ELR (cell line): ENCODE measurements at regions not wholly inside any gene's neighbourhood (a gene's known extent, or its start where the extent isn't known, plus 50 kb on each side); places are given as distances from the start of the nearest gene placed in this dataset.

ENCODE experiments used
- DNase-seq: peaks from one replicate; pipeline ENCODE4 v3.0.0-alpha.2; 2015; ENCODE audit warnings: low read depth

GRCh38 chr16:86365513-86366273 is 144.6 kb upstream of the FOXF1 start:
- DNase-seq = no peak

- DNase-seq = no peak
Observed at GRCh38 chr16:86366481-86366880, 143.8 kb upstream of the FOXF1 start.

DNA sequence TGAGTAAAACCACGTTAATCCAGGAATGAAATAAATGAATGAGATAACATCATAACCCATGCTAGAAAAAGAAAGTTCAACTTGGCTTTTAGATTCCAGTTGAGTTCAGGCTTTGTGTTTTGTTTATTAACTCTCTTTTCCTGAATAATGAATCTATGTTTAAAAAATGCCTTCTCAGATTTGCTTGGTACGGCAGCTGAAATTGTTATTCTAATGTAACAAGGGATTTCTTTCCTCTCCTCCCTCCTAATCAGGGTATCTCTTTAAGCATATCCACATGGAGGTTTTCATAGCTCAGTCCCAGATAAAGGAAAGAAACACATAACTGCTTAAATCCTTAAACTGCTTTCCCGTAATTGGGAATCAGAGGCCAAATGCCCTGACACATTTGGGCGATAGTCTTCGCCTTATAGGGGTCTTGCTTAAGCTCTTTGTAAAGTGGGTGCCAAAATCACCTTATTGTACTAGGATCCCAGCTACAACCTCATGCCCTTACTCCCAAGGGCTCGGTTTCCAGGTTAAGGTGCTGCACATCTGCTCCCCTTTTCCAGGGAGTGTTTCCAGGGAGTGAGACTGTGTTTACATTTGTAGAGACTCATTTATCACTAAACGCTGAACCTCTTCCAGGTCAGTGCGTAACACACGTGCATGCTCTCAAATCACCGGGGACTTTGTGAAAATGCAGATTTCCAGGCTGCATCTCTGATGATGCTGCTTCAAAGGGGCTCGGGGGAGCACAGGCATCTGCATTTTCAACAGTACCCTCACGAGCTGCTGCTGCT is 142.8 kb upstream of the FOXF1 start:
- DNase-seq = no peak

DNA sequence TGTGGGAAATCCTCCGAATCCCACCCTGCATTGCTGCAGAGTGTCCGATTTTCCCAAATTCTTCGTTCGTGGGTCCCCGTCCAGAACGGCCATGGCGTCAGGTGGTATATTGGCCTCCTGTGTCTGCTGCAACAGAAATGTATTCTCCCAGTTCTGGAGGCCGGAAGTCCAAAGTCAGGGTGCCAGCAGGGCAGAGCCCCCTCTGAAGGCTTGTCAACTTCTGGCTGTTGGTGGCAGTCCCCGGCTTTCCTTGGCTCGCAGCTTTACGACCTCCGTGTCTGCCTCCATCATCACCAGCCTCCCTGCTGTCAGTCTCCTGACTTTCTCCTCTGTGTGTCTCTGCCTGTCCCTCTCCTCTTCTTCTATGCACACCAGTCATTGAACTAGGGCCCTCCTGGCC is 142.1 kb upstream of the FOXF1 start:
- no peak for DNase-seq

DNA sequence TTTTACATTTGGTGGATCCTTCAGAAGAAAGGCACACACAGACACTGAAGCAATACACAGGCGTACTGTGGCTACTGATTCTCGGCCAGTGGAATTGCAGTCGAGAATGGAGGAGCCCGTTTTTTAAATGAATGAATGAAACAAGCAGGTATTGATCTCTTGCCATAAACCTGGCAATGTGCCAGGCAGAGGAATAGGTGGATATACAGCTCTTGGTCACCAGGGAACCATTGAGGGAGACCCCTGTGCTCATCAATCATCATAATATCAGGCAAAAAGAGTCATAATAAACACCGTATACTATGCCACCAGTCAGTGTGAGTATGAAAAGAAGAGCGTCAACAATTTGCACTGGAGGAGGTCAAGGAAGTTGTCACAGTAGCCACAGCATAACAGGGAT is 140.3 kb upstream of the FOXF1 start:
- no peak for DNase-seq

DNA sequence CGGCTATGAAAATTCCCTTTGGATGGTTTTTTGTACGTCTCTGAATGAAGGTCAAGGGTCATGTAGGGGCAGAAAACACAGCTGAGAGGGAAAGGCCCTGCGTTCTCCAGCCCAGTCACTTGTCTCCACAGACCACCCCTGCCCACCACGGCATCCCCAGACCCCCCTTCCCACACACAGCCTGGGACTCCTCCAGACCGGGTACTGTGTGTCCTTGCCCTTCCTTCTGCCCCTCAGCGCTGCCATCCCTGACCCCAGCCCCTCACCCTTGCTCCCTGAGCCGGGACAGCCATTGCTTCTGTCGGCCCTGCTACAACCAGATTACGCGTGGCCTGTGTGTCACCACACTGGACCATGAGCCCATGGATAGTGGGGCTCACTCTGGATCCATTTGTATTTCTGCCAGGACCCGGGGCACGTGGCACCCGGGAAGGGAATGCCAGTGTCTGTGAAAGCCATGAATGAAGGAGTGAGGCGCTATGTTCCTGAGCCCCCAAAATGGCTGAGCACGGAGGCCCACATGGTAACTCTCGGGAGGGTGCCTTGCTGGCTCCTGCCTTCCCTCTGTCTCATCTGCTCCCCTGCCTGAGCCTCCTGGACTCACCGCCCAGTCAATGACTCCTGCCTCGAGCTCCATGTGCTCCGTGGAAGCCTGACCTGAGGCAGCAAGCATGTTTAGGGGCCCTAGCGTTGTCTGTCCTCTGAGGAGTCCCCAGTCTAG is 139.1 kb upstream of the FOXF1 start:
- no peak for DNase-seq

DNA sequence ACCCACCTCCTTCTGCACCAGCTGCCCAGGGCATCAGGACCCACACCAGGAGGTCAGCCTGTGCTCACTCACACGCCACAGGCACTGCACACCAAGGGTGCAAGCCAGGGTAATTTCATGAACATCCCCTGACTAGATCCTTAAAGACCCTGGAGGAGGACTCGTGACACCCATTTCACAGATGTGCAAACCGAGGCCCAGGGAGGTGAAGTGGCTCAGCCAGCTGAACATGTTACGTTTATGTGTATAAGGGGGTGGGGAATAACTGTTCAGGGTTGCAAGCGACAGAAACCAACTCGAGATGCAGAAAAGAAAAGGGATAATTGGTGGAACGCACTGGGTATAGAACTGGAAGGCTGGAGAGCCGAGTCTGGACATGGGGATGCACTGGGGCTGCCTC is 138.1 kb upstream of the FOXF1 start:
- DNase-seq = no peak

DNA sequence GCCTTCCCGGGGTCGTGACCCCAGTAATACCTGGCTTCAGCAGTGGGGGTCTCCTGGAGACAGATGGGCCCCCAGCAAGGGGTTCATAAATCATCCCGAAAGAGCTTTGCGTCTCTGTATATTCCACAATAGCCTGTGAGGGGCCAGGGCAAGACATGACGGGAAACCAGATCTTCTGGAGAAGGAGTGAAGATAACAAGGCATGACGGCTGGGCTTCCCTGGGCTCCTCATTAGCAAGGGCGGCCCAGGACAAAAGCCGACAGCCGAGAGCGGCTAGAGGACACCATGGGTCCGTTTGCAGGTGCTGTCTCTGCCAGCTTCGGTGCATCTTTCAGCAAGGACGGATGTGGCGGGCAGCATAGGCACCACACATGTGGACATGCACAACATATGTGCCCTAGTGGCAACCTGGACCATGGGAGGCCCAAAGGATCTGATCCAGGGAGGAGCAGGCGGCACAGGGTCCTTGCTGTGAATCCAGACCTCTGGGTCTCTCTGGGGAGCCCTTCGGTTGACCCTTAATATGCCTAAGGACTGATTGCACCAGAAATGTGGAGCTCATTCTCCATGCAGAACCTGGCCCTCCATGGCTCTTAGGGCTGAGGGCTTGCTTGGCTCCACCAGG is 136.9 kb upstream of the FOXF1 start:
- DNase-seq = no peak

DNA sequence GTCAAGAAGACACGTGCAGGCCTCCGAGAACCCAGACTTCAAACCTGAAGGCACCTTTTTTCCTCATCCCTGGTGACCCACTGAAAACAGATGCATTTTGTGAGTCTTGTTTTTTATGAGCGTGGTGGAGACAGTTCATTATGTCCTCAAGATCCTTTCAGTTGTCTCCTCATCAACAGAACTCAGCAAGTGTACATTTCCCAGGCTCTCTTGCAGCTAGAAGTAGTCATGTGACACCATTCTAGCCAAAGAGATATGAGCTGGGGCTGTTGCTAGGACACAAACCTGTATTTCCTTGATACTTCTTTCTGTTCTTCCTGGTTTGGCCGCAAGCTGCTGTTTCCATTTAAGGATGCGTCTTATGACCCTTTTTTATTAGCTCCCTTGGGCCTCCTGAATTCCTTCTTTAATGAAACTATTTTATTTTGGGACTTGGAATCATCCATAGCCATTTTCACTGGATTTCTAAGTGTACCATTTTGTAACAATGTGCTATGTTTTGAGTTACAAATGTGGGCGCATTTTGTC is 135.7 kb upstream of the FOXF1 start:
- DNase-seq = no peak

- peak; percentile 95 for DNase-seq
Observed at GRCh38 chr16:86375364-86375763, 135.0 kb upstream of the FOXF1 start.

DNA sequence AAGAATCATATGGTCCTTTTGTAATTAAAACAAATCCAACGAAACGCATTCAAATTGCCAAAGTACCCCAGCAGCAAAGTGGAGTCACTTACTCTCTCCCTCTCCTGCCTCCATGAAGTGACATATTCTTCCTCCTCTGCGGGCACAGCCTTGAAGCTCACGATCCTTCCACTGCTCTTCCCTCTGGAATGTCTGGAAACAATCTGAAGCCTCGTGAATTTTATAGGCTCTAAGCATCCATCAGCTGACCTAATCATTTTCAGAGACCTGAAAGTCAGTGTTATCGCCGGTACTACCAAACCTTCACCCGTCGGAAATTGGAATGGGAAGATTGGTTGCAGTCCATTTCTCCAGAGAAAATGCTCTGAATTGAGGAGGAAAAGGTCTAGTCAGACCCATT is 134.5 kb upstream of the FOXF1 start:
- DNase-seq = peak; percentile 53

DNA sequence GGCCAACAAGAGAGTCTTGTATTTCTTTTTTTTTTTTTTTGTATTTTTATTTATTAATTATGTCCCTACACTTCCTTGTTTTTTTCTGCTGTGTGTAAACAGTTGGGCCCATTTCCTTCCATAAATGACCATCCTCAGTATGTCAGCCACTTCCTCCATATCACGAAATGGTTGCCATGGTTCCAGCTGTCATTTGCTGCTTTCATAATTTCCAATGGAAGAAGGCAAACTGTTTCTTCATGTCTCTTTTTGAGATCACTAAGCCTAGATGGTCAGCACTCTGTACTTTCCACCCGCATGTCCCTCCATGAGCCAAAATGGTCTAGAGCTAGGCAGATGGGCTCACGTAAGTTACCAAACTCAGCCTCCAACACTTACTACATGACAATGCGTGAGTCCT is 133.5 kb upstream of the FOXF1 start:
- no peak for DNase-seq

DNA sequence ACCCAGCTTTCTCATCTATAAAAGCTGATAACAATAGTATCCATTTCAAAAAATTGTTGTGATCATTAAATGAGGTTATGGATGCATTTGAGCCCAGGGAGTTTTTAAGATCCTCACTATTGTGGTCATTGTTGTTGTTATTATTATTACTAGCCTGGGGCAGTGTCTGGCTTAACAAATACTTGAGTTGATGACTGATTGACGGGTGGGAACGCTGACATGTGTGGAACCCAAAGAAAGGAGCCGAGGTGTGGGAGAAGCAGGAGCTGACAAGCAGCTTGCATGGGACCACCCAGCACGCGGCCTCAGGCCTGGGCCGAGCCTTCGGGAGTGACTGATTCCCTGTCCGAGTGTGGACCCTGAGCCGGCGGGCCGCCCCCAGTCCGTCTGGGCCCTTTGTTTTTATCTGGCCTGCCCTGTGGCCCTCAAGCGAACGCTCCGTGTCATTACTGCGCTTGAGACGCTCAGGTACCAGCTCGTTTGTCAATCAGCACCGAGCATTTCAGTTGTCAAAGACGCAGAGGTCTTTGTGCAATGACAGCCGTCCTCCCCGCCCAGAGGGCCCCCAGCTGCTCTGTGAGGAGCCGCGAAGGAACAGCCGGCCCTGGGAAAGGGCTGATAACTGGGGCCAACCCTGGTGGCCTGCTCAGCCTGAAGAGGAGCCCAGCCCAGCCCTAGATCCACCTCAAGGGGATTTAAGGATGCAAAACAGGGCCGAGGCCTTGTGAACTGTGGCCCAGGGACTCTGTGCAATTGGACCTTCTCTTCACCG is 132.9 kb upstream of the FOXF1 start:
- no peak for DNase-seq

DNA sequence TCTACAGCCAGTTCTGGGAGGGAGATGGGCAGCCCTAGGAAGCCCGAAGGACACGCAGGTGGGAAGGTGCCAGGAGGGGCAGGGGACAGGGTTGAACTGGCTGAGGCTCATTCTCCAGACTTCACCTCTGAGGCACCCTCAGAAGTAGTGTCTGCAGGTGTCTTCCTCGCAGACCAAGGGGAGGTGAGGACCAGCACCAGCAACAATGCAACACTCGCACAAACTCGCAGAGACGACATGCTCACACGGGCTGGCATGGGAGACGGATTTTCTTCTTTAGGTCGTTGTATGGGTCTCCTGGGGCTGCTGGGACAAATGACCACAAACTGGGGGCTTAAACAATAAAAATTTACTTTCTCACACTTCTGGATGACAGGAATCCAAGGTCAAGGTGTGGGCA is 132.2 kb upstream of the FOXF1 start:
- no peak for DNase-seq

- DNase-seq = no peak
Observed at GRCh38 chr16:86378831-86379504, 131.4 kb upstream of the FOXF1 start.

DNA sequence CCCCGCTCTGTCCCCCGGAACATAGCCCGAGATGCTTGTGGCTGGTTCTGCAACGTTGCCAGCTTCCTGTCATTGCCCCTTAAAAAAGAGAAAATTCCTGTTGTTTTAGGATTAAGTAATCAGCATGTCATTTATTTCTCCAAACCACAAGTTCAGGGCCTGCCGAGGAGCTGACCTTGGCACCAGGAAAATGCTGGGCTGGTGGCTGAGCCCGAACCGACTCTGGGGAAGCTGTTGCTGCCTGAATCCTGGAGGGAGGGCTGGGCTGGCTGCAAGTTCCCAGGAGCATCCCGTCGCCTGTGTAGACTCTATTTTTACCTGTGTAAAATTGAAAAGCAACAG is 130.9 kb upstream of the FOXF1 start:
- DNase-seq = peak; percentile 41

DNA sequence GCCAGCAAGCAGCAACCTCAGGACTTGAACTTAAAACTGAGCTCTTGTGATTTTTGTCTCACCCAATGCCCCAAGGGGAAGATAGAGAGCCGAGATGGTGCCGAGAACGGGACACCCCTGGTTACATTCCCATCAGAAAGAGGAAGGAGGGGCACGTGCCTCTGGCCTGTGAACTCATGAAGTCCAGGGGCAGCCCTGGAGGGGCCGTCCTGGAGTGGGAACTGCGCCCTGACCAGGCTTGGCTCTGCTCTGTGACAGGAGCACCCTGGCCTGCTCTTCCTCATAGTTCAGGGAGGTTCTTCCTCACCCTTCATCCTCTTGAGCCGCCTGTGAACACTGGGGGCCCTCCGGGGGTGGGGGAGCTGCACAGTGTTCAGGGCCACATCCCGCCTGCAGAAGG is 130.3 kb upstream of the FOXF1 start:
- DNase-seq = no peak

GRCh38 chr16:86381491-86381890 is 128.8 kb upstream of the FOXF1 start:
- no peak for DNase-seq

- DNase-seq = no peak
Observed at GRCh38 chr16:86382067-86382773, 128.1 kb upstream of the FOXF1 start.

DNA sequence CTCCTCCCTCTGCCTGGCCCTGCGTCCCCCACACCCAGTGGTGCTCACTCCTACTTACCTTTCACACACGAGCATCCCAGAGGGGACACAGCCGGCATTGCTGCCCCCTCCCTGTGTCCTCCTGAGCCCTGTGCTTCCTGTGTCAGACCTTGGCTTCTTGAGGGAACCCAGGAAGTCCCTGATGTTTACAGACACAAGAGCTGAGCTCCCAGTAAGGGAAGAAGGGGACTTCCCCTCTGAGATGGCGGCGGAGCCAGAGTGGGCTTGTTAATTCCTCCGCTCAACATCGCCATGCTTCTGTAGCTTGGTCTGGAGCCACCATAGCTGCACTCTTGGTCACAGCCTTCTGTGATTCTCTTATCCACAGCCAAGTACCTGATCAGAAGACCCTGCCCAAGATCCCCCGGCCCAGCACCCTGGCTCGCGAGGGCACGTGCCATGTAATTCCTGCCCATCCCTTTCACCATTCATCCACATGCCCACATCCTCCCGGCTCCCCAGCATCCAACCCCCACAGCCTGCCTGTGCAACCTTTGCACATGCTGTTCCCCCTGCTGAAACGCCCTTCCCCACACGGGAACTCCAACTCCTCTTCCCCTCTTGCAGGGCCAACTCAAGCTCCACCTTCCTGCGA is 127.4 kb upstream of the FOXF1 start:
- DNase-seq = no peak
